GM12878 (cell line): ENCODE measurements at regions not wholly inside any gene's neighbourhood (a gene's known extent, or its start where the extent isn't known, plus 50 kb on each side); places are given as distances from the start of the nearest gene placed in this dataset.

Source experiments
- ATAC-seq: fragments of 200-7000 bp; cut with Tn5 transposase; 3 replicates; pipeline ENCODE4 v1.9.1; 2020; ENCODE audit warnings: mild to moderate bottlenecking, moderate library complexity
- BruUV-seq: library from RNA; stranded (reverse); fragments of 400-500 nt; replicated peaks from 2 replicates; lab custom pipeline; 2021; lab: Mats Ljungman, UMichigan
- CTCF ChIA-PET: fragments of 300-600 bp; sonication (Branson Sonifier 250); formaldehyde crosslinking; extraction: SDS; loops from one replicate; lab custom pipeline; 2021; ENCODE audit warnings: inconsistent platforms; lab: Yijun Ruan, JAX
- POLR2A ChIA-PET: fragments of 350-600 bp; formaldehyde crosslinking; extraction: SDS; loops from one replicate; lab custom pipeline; 2021; ENCODE audit warnings: inconsistent platforms; lab: Charles Lee
- RAD21 ChIA-PET: fragments of 300-600 bp; sonication (Branson Sonifier 250); formaldehyde crosslinking; loops from one replicate; lab custom pipeline; 2023; ENCODE audit warnings: antibody characterized with exemption; ENCODE audit not compliant: unreplicated experiment; lab: Charles Lee
- SMC1A ChIA-PET: fragments of 300-600 bp; sonication (Branson Sonifier 250); formaldehyde crosslinking; loops from one replicate; lab custom pipeline; 2023; ENCODE audit not compliant: unreplicated experiment, uncharacterized antibody; lab: Charles Lee
- DNase-seq: peaks from one replicate; pipeline ENCODE4 v3.0.0-alpha.2; 2011; ENCODE audit warnings: low read depth, low spot score
- FAIRE-seq: peaks from 3 replicates; lab custom pipeline; 2011; peaks lifted over from hg19 to GRCh38; lab: Jason Lieb, UNC
- H2AFZ ChIP-seq: 2 replicates; pipeline ENCODE4 v1.6.0; 2011; ENCODE audit warnings: low read depth, low read length, control low read depth; ENCODE audit not compliant: control insufficient read depth
- H3K27ac ChIP-seq: 2 replicates; pipeline ENCODE4 v1.5.1; 2011; ENCODE audit warnings: control low read depth; ENCODE audit not compliant: control insufficient read depth, insufficient read depth
- H3K27me3 ChIP-seq, 2 experiments: replicated peaks in 1 of 2; 2 replicates each; pipeline versions ENCODE4 v1.6.0 to v1.6.1; 2011; ENCODE audit warnings: low read length in 1 of 2; ENCODE audit not compliant: control insufficient read depth in 2 of 2, insufficient read depth in 2 of 2
- H3K36me3 ChIP-seq, 2 experiments: 2 replicates each; pipeline ENCODE4 v1.5.1; 2011; ENCODE audit warnings: low read length in 1 of 2; ENCODE audit not compliant: control insufficient read depth in 2 of 2, insufficient read depth in 2 of 2
- H3K4me1 ChIP-seq: 2 replicates; pipeline ENCODE4 v1.6.1; 2011; ENCODE audit warnings: mild to moderate bottlenecking, low read length, moderate library complexity, mixed read lengths; ENCODE audit not compliant: control insufficient read depth, insufficient read depth
- H3K4me2 ChIP-seq: 2 replicates; pipeline ENCODE4 v1.6.0; 2011; ENCODE audit warnings: control low read depth; ENCODE audit not compliant: control insufficient read depth, insufficient read depth
- H3K4me3 ChIP-seq: fragments of 200-600 bp; sonication (generic); 2 replicates; pipeline ENCODE4 v1.5.1; 2016
- H3K79me2 ChIP-seq: 2 replicates; pipeline ENCODE4 v1.6.0; 2011; ENCODE audit warnings: low read length; ENCODE audit not compliant: control insufficient read depth, insufficient read depth
- H3K9ac ChIP-seq: 2 replicates; pipeline ENCODE4 v1.8.0; 2011; ENCODE audit warnings: low read length, control low read depth, mixed read lengths; ENCODE audit not compliant: control insufficient read depth, insufficient read depth
- H3K9me3 ChIP-seq: replicated peaks from 3 replicates; pipeline ENCODE4 v1.5.1; 2011; ENCODE audit warnings: mild to moderate bottlenecking, low read length; ENCODE audit not compliant: control insufficient read depth, insufficient read depth
- H4K20me1 ChIP-seq: 2 replicates; pipeline ENCODE4 v1.6.0; 2011; ENCODE audit not compliant: control insufficient read depth, insufficient read depth
- BCL11A ChIP-seq: IDR thresholded peaks from 2 replicates; pipeline ENCODE4 v1.6.1; 2011; ENCODE audit warnings: low read depth, low read length
- CHD2 ChIP-seq: IDR thresholded peaks from 2 replicates; pipeline ENCODE4 v1.6.1; 2011; ENCODE audit warnings: low read depth, low read length, improper control_type of control experiment, borderline replicate concordance
- EP300 ChIP-seq, 2 experiments: fragments of 150-350 bp in 1 of 2; IDR thresholded peaks; 2 replicates each; pipeline ENCODE4 v1.6.1; 2011 to 2012; ENCODE audit warnings: low read depth in 2 of 2, low read length in 2 of 2, borderline replicate concordance in 1 of 2, improper control_type of control experiment in 1 of 2, inconsistent platforms in 1 of 2; ENCODE audit not compliant: control insufficient read depth in 1 of 2
- GABPA ChIP-seq: IDR thresholded peaks from 2 replicates; pipeline ENCODE4 v1.6.1; 2014; ENCODE audit warnings: antibody characterized with exemption, low read depth, mild to moderate bottlenecking, inconsistent platforms
- HCFC1 ChIP-seq: fragments of 150-350 bp; IDR thresholded peaks from 2 replicates; pipeline ENCODE4 v1.6.1; 2014; ENCODE audit warnings: low read length
- HDAC2 ChIP-seq: fragments of 200-600 bp; sonication (generic); IDR thresholded peaks from 2 replicates; pipeline ENCODE4 v1.6.1; 2017
- HDGF ChIP-seq: fragments of 450-650 bp; IDR thresholded peaks from 2 replicates; pipeline ENCODE4 v1.6.1; 2016; ENCODE audit warnings: antibody characterized with exemption
- IKZF1 ChIP-seq: fragments of 450-650 bp; conservative IDR thresholded peaks from 2 replicates; pipeline ENCODE4 v1.6.1; 2017; ENCODE audit warnings: antibody characterized with exemption, mild to moderate bottlenecking
- IKZF2 ChIP-seq, 2 experiments: fragments of 450-650 bp; IDR thresholded peaks; 2 replicates each; pipeline ENCODE4 v1.6.1; 2017; ENCODE audit warnings: mild to moderate bottlenecking in 2 of 2, moderate library complexity in 2 of 2
- JUNB ChIP-seq: IDR thresholded peaks from 2 replicates; pipeline ENCODE4 v1.6.1; 2016; ENCODE audit warnings: antibody characterized with exemption, mild to moderate bottlenecking
- KAT2A ChIP-seq: conservative IDR thresholded peaks from 2 replicates; pipeline ENCODE4 v1.6.1; 2011; ENCODE audit warnings: low read depth, low read length; ENCODE audit not compliant: control insufficient read depth
- MTA2 ChIP-seq: fragments of 450-650 bp; IDR thresholded peaks from 2 replicates; pipeline ENCODE4 v1.6.1; 2016; ENCODE audit warnings: low read depth, mild to moderate bottlenecking, moderate library complexity
- NFYB ChIP-seq: IDR thresholded peaks from 2 replicates; pipeline ENCODE4 v1.6.1; 2011; ENCODE audit warnings: low read depth, mild to moderate bottlenecking, low read length, improper control_type of control experiment, moderate library complexity; ENCODE audit not compliant: insufficient read depth
- NR2F1 ChIP-seq: fragments of 450-650 bp; conservative IDR thresholded peaks from 2 replicates; pipeline ENCODE4 v1.6.1; 2017; ENCODE audit warnings: mild to moderate bottlenecking
- PAX8 ChIP-seq: fragments of 450-650 bp; IDR thresholded peaks from 2 replicates; pipeline ENCODE4 v1.6.1; 2017; ENCODE audit warnings: mild to moderate bottlenecking, moderate library complexity
- RELB ChIP-seq: fragments of 450-650 bp; IDR thresholded peaks from 2 replicates; pipeline ENCODE4 v1.6.1; 2017; ENCODE audit warnings: low read depth, mild to moderate bottlenecking, moderate library complexity
- RUNX3 ChIP-seq: IDR thresholded peaks from 2 replicates; pipeline ENCODE4 v1.6.1; 2012; ENCODE audit warnings: low read length, inconsistent platforms
- SMARCA5 ChIP-seq: fragments of 450-650 bp; IDR thresholded peaks from 2 replicates; pipeline ENCODE4 v1.6.1; 2017; ENCODE audit warnings: mild to moderate bottlenecking
- ZBED1 ChIP-seq: IDR thresholded peaks from 2 replicates; pipeline ENCODE4 v1.6.1; 2016; ENCODE audit warnings: borderline replicate concordance
- WGBS: methylation state at CpG from one replicate; pipeline ENCODE4 v1.1.6; 2016; ENCODE audit warnings: low lambda C conversion rate; ENCODE audit not compliant: insufficient replicate concordance, insufficient coverage; ENCODE audit errors: missing lambda C conversion rate; 5-methylcytosine and 5-hydroxymethylcytosine counted together
- in situ Hi-C: fragments of 300-500 bp; cut with MboI; formaldehyde crosslinking; loops from 9 replicates; pipeline ENCODE4 v1.14.3; 2018; ENCODE audit warnings: mixed read lengths
- intact Hi-C: fragments of 100-400 bp; cut with micrococcal nuclease; formaldehyde crosslinking; loops from one replicate; pipeline ENCODE4 v1.14.2; 2022; ENCODE audit not compliant: unreplicated experiment

GRCh38 chr5:89351975-89352374 is 469.0 kb upstream of the MEF2C start:
- no peak overlapping the region for H2AFZ ChIP-seq
- ChIA-PET RAD21 (interaction anchor here (0.6 to 3.4 kb wide), 4 partner anchors 10 to 535 kb away, joined by 3 to 51 read pairs (median 4); no protein-coding TSS in a partner anchor), SMC1A (interaction anchor here (2.8 to 6.6 kb wide), 6 partner anchors 8 to 378 kb away, joined by 10 to 77 read pairs (median 26); no protein-coding TSS in a partner anchor), CTCF (interaction anchor here (0.5 kb wide), 1 partner anchor 618 kb away, joined by 3 read pairs; no protein-coding TSS in a partner anchor)
- ATAC-seq, result no peak
- peaks cover 0 to 3% of the 10 kb centered on the region in 2 experiments; a peak in 1 of 4 replicates for H3K36me3 ChIP-seq
- H3K4me1 ChIP-seq, result peaks cover 18% of the 10 kb centered on the region; the same call in 1 of the 2 replicates
- no peaks in the 10 kb centered on the region for H3K27me3 ChIP-seq
- H3K79me2 ChIP-seq, result no peaks in the 10 kb centered on the region
- H4K20me1 ChIP-seq, result no peaks in the 10 kb centered on the region
- intact Hi-C loops, result no loop called here
- H3K9me3 ChIP-seq, result peaks cover 23% of the 10 kb centered on the region
- no peak overlapping the region for H3K4me3 ChIP-seq
- H3K27ac ChIP-seq, result no peak overlapping the region; the same call in 1 of the 2 replicates
- no peak for TF ChIP-seq NR2F1
- TF ChIP-seq CHD2, result no peak
- no peak for TF ChIP-seq HDAC2
- TF ChIP-seq, all 136 proteins: peak for 0
- no peak for FAIRE-seq
- Histone ChIP-seq H3K4me2 (no peak overlapping the region; the same call in 1 of the 2 replicates), H3K9ac (no peak overlapping the region; the same call in 1 of the 2 replicates)
- BruUV-seq, result no TSS peak
- POLR2A ChIA-PET, result no interaction called here
- DNase-seq, result no peak
- in situ Hi-C loops, result no loop called here

GRCh38 chr5:89351222-89351621 is 468.2 kb upstream of the MEF2C start:
- Histone ChIP-seq H4K20me1 (no peaks in the 10 kb centered on the region), H3K36me3 (peaks cover 0 to 3% of the 10 kb centered on the region in 2 experiments; a peak in 1 of 4 replicates), H2AFZ (peak overlapping the region; percentile 62), H3K4me1 (peaks cover 18% of the 10 kb centered on the region; the same call in 1 of the 2 replicates), H3K9ac (no peak overlapping the region; the same call in 1 of the 2 replicates), H3K4me3 (no peak overlapping the region), H3K4me2 (peak overlapping the region; percentile 35; the same call in 1 of the 2 replicates), H3K9me3 (peaks cover 21% of the 10 kb centered on the region), H3K27me3 (no peaks in the 10 kb centered on the region), H3K27ac (peak overlapping the region; percentile 68; the same call in 1 of the 2 replicates), H3K79me2 (no peaks in the 10 kb centered on the region)
- DNase-seq (no peak), ATAC-seq (peak; percentile 16), FAIRE-seq (no peak)
- ChIA-PET SMC1A (interaction anchor here (1.2 to 6.6 kb wide), 11 partner anchors 8 to 622 kb away, joined by 3 to 77 read pairs (median 10); no protein-coding TSS in a partner anchor), RAD21 (interaction anchor here (0.7 to 2.4 kb wide), 11 partner anchors 10 to 120 kb away, joined by 3 to 20 read pairs (median 4); no protein-coding TSS in a partner anchor), POLR2A (interaction anchor here (0.7 kb wide), 1 partner anchor 87 kb away, joined by 3 read pairs; no protein-coding TSS in a partner anchor), CTCF (interaction anchor here (1.4 kb wide), 2 partner anchors 37 to 87 kb away, joined by 3 to 5 read pairs; no protein-coding TSS in a partner anchor)
- WGBS, result 16% methylated on average over 4 of the region's 4 CpGs
- TSS peak; percentile 70 for BruUV-seq
- in situ Hi-C loops, result no loop called here
- intact Hi-C loops, result no loop called here
- TF ChIP-seq PAX8 (no peak), IKZF1 (peak; percentile 55), HCFC1 (no peak), ZBED1 (no peak; the same call in 1 of the 2 replicates), BCL11A (no peak), KAT2A (no peak), NFYB (no peak), IKZF2 (IDR thresholded peaks at IDR 0.05) (peak; percentile 54 to 59; a peak in 3 of 4 replicates), RUNX3 (no peak), SMARCA5 (no peak), HDGF (no peak), MTA2 (peak; percentile 61), JUNB (no peak), EP300 (IDR thresholded peaks at IDR 0.05; ENCODE audit: borderline replicate concordance in 1 of 2, control insufficient read depth in 1 of 2, low read depth in 2 of 2, low read length in 2 of 2) (0 out of 4 replicates have a peak, but pooled peaks of 1 of the 2 experiments have one; percentile 54), GABPA (no peak), RELB (no peak)
